HG02981 (cell line): ENCODE measurements at regions not wholly inside any gene's neighbourhood (a gene's known extent, or its start where the extent isn't known, plus 50 kb on each side); places are given as distances from the start of the nearest gene placed in this dataset.

Experiments
- ATAC-seq: cut with Tn5 transposase; IDR thresholded peaks from one replicate; pipeline ENCODE4 v1.9.1; 2021; ENCODE audit warnings: mild to moderate bottlenecking, moderate library complexity; ENCODE audit not compliant: unreplicated experiment

GRCh38 chr6:8219352-8219943 is 117.1 kb upstream of the EEF1E1 start:
- ATAC-seq: peak; percentile 85

GRCh38 chr6:8218861-8219260 is 116.5 kb upstream of the EEF1E1 start:
- no peak for ATAC-seq

DNA sequence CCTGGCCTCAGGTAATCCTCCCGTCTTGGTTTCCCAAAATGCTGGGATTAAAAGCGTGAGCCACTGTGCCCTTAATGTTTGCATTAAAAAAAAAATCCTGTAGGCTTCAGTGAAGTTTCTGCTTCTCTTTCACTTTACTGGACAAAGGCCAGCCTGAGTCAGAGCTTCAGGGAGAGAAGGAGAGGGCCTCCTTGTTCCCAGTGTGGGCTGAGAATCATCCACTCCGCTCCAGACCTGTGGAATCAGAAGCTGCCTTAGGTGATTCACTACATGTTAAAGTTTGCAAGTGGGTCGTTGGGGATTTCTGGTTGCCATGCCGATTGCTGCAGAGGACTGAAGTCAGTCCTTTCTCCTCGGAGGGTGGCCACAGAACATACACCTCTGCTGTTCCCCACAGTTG is 113.3 kb upstream of the EEF1E1 start:
- ATAC-seq: no peak

DNA sequence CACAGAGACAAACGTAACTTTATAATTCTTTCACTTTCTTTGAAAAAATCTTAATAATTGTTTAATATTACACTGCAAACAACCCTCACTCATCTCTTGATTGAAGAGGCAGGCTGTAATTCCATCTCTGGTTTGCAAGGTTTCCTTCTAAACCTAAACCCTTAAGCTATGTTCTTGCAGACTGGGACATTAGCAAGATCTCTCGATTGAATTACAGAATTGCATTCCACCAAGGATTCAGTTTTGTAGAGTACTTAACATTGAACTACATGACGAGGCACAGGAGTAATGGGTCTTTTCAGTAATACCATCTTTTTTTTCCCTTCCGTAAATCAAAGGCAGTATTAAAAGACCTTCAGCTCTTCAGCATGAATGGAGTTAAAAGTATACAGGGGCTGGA is 111.6 kb upstream of the EEF1E1 start:
- ATAC-seq: no peak

- ATAC-seq: no peak
These were observed 110.5 kb upstream of the EEF1E1 start for GRCh38 chr6:8212720-8213434.

DNA sequence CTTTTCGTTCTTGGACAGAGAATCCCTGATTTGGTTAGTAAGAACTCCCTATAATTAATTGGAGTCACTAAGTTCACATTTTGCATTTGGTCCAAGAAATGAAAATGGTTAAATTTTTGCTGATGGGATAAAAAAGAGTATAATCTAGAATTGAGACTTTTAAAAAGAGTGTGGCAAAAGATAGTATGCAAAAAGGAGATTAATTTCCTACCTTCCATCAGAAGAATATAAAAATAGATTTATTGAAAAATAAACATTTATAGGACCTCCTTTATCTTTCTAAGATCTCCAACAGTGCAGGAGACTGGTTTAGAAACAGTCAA is 105.5 kb upstream of the EEF1E1 start:
- no peak for ATAC-seq

DNA sequence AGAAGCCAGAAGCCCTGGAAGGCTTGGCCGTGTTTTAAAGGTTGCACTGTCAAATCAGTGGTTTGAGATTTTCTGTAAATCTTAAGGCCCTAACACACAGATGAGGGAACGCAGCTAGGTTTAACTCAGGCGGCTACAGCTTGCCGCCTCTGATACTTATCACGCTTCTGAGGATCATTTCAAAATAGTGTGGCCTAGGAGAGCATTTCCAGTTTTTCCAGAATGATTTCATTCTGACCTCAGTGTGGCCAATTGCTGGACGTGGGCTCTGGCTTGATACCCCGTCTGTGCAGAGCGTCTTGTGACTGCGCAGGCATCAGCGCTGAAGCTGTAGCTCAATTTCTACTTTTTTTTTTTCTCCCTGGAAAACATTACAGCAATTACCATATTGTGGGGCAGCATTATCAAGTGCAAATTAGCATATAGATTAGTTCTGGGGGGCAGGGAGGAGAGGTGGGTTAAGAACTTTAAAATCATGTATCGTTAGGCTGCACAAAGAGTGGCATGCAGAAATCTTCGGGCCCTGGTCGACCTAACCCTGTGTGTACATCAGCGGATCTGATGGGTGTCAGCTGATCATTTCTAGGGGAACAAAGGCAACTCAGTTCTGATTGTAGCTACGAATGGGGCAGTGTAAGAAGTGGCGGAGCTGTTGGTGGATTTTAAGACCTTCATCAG is 105.0 kb upstream of the EEF1E1 start:
- ATAC-seq: no peak

- no peak for ATAC-seq
These were observed 101.0 kb upstream of the EEF1E1 start for GRCh38 chr6:8203337-8203736.

DNA sequence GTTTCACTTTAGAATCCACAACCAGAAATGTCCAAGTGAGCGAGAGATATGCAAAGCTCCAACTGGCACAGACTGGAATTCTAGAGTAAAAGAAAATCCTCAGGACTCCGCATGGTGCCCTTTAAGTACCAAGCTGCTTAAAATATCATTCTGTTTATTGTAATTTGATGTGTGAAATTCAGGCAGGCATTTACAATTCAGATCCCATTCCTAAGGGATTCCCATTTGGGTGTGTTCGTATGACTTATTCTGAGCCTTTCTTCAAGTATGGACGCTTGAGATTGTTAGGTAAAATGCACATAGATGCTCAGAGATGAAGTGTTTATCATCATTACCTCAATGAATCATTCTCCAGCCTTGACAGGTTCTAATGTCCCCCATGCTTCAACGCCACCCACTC is 99.3 kb upstream of the EEF1E1 start:
- no peak for ATAC-seq

GRCh38 chr6:8200255-8200654 is 97.9 kb upstream of the EEF1E1 start:
- no peak for ATAC-seq

DNA sequence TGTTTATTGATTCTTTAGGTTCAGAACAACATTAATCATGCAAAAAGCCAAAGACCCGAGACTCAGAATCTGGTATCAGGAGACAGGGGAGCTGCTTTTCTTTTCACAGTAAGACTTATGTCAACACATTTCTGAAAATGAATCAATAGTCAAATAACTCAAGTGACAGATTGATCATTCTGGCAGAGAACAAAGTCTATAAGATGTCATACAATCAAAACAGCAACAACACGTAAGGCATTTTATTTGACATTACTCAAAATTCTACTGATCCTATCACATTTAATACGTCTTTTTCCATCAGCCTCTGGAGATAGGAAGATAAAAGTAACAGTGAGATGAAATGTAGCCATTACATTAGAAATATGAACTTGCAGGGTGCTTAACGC is 93.4 kb upstream of the EEF1E1 start:
- ATAC-seq: no peak

DNA sequence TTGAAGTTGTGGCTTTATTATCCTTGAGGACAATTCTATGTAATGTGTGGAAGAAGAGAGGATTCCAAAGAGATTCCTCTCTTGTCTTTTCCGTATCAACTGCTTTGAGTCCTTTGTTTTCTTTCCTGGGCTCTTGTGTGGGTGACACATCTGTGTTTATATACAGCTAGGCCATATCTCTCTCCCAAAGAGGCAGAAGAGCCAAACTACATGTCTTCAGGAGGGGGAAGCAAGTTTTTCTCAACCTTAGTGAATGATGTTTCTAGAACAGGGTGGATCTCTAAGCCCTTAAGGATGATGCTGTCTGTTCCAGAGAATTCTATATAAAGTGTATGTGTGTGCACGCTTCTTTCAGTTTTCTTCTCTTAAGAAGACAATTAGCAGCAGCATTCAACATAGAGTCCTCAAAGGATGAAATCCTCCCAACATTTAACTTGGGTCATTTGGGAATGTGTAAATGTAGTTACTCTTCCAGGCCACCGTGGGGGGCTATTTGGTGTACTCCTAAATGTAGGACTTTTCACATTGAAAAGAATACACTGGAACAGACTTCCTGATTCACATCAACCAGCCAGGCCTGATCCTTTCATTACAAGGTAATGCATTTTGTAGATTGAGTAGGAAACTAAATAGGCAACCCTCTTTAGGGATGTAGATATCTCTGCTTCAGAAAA is 92.8 kb upstream of the EEF1E1 start:
- ATAC-seq: no peak

- ATAC-seq: no peak
These were observed 92.1 kb upstream of the EEF1E1 start for GRCh38 chr6:8194490-8194889.

DNA sequence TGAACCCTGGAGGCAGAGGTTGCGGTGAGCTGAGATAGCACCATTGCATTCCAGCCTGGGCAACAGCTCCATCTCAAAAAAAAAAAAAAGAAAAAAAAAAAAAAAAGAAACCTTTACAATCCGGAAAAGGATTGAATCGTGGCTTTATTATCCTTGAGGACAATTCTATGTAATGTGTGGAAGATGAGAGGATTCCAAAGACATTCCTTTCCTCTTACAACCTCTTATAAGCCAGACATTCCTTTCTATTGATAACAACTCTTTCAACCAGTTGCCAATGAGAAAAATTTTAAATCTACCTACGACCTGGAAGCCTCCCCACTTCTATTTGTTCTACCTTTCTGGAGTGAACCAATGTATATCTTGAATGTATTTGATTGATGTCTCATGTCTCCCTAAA is 91.2 kb upstream of the EEF1E1 start:
- ATAC-seq: no peak

- ATAC-seq: no peak
These were observed 90.2 kb upstream of the EEF1E1 start for GRCh38 chr6:8192597-8192996.

DNA sequence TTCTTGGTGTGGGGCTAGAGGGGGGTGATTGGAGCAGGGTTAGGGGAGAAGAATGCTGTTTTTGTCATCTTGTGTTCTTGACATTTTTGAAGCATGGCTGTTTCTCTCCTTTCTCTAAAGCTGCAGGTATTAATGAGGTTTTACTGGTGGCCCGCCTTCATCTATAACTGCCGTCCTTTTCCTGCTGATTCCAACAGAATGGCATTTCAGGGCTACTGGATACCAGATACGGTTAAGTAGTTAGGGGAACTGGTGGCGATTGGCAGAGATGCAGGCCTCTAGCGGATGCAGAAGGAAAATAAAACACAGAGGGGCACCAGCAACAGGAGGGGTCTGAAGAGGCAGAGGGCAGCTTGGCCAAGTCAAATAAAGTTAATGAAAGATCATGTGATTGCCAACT is 89.7 kb upstream of the EEF1E1 start:
- ATAC-seq: no peak

DNA sequence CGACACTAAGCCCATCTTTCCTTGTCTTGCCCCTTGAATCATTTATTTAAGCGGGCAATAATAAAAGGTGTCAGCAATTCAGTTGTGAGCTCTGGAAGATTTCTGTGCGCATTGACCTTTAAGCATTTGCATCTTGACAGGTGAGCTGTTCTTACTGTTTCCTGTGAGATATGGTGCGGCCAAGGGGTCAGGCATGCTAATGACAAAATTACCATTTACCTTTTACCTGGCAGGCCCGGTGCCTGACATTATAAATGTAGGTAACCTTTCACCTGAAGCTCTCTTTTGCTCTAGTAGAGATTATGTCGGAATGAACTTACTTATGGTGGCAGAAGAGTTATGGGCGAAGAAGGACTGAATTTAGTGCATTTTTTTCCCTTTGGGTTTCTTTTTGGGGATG is 89.3 kb upstream of the EEF1E1 start:
- ATAC-seq: no peak

DNA sequence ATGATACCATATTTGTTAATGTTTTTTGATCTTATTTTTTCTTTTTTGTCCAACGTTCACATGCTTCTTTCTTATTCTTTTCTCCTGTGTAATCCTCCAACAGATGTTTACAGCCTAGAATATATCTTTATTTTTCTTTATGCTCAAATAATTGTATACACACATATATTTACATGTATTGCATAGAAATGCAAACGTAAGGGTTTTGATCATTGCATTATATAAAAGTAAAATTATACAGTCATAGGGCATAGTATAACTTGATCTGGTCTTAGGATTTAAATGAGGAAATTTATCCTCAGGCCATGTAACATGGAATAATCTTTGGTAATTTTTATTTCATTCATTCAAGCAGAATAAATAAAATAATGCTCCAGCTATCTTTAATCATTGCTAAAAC is 84.9 kb upstream of the EEF1E1 start:
- ATAC-seq: no peak

DNA sequence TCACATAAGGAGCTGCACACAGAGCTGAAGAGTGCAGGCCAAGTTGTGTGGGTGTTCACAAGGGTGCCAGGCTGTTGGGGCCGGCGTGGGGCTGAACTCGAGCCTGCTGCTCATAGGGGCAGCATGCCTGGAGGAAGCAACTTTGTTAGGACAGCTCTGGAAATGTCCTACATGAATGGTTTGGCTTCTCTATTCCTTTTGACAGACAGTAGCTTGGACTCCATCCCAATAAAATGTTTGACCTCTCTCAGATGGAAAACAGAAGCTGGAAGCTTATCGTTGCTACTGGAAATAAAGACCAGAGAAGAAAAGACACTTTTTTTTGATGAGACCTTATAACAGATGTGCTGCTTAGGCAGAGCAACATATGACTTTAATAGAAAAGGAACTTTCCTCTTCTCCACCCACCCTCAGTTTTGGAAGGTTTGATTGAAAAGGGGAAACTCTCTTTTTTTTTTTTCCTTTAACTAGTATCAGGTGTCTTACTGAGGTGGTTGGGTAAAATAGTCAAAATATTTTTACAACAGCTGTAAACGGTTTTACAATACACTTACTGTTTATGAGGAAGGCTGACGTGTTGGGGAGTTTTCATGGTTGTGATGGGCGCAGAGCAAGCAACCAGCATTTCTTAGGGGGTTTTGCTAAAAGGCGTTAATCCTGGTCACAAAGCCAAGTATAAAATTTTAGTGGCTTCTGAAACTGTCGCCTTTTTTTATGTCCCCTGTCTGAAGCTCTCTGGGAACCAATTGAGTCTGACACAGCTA is 80.7 kb upstream of the EEF1E1 start:
- ATAC-seq: no peak

DNA sequence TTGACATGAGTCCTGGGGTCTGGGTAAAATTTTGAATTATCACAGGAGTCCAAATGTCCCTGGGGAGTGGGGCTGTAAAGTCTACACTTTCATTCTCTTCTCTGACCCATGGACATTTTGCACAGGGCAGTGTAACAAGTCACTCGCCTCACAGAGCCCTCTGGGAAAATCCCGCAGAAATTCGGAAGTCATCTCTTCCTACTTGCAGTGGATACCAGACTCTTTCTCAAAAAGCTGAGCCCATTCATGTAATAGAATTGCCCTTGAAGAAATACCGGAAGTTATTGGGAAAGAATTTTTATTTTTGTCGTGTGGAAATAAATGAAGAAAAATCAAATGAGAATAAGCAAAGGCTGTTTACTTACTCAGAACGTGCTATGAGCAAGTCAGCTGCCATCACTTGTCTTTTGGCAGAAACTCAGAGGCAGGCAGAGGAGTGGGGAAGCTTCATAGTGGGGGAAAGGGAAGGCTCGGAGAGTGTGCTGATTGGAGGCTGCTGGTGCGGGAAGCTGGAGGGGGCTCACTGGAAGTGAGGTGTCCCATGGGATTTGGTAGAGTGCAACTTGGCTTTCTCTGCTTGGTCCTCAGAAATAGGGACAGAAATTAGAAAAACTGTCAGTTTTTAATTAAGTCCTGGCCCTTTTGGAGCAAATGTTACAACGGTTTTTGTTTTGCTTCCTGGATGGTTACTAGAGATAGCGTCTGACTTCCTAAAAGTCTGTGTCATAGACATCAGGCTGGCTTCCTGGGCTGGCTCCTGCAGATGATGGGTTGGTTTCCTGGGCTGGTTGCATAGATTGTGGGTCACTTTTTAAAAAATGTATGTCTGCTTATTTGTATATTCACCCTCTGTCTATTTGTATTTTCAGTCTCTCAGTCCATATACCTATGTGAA is 79.8 kb upstream of the EEF1E1 start:
- ATAC-seq: no peak
